ENCODE measurements at regions not wholly inside any gene's neighbourhood (a gene's known extent, or its start where the extent isn't known, plus 50 kb on each side); places are given as distances from the start of the nearest gene placed in this dataset.

- TF ChIP-seq CTCF (IDR thresholded peaks at IDR 0.05) (no peak), POLR2A (IDR thresholded peaks at IDR 0.05) (no peak), POLR2AphosphoS5 (IDR thresholded peaks at IDR 0.05) (no peak), EP300 (IDR thresholded peaks at IDR 0.05) (no peak)
These were observed 369.5 kb upstream of the FAM241A start for GRCh38 chr4:111775556-111776297.

All from suprapubic skin (tissue), 4 donors.